ENCODE measurements at regions not wholly inside any gene's neighbourhood (a gene's known extent, or its start where the extent isn't known, plus 50 kb on each side); places are given as distances from the start of the nearest gene placed in this dataset.

DNA sequence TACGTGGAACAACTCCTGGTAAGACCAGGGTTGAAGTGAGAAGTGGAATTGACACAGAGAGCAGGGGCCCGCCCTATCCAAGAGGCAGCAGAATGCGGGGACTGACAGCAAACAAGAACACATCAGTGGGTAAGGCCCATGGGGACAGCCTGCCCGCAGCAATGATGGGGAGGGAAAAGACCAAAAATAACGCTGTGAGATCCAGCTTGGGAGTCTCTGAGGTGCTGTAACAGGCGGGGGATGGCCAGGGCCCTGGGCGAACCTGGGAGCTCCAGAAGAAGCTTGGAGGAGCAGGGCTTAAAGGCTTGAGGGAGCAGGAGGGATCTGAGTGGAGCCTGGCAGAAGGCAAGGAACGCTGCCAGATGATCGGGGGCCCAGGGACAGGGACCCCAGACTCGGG, 173.4 kb downstream of the TMEM200C start:
- no peak overlapping the region for H3K27ac ChIP-seq
- TF ChIP-seq, protein P1, sequence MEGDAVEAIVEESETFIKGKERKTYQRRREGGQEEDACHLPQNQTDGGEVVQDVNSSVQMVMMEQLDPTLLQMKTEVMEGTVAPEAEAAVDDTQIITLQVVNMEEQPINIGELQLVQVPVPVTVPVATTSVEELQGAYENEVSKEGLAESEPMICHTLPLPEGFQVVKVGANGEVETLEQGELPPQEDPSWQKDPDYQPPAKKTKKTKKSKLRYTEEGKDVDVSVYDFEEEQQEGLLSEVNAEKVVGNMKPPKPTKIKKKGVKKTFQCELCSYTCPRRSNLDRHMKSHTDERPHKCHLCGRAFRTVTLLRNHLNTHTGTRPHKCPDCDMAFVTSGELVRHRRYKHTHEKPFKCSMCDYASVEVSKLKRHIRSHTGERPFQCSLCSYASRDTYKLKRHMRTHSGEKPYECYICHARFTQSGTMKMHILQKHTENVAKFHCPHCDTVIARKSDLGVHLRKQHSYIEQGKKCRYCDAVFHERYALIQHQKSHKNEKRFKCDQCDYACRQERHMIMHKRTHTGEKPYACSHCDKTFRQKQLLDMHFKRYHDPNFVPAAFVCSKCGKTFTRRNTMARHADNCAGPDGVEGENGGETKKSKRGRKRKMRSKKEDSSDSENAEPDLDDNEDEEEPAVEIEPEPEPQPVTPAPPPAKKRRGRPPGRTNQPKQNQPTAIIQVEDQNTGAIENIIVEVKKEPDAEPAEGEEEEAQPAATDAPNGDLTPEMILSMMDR (conservative IDR thresholded peaks at IDR 0.05): no peak

- H3K27ac ChIP-seq: no peak overlapping the region
- TF ChIP-seq, protein P1 (conservative IDR thresholded peaks at IDR 0.05): no peak
Observed at GRCh38 chr18:5720132-5720531, 175.2 kb downstream of the TMEM200C start.

GRCh38 chr18:5717256-5717655, 173.5 kb upstream of the EPB41L3 start:
- no peak overlapping the region for H3K27ac ChIP-seq
- TF ChIP-seq, protein P1 (conservative IDR thresholded peaks at IDR 0.05): no peak

- TF ChIP-seq, protein P1 (conservative IDR thresholded peaks at IDR 0.05): no peak
- H3K27ac ChIP-seq: no peak overlapping the region
Observed at GRCh38 chr18:5710676-5711075, 166.9 kb upstream of the EPB41L3 start.

- TF ChIP-seq, protein P1 (conservative IDR thresholded peaks at IDR 0.05): no peak
- no peak overlapping the region for H3K27ac ChIP-seq
Observed at GRCh38 chr18:5710235-5710634, 166.4 kb upstream of the EPB41L3 start.

DNA sequence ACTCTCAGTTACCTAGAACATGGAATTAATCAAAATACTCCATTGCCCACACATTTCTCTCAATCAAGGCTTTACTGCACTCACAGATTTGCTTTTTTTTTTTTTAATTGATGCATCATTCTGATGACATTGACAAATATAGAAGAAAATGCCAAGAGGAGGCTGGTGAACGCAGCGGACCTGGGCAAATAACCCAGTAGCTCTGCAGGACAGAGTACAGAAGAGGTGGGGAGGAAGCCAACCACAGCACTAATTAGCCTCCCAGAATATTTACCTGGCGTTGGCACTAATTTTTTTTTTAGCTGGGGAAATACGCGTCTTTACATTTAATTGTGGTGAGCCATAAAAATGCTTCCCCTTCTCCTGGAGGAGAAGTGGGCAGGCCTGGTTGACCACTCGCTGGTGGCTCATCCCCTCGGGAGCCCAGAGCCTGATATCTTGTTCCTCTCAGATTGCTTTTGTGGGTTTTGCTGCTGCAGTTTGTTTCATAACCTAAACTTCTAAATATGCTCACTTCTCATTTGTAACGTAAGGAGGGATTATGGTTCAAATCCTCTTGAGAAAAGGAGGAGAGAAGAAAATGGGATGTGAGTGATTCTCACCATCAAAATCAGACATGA, 165.8 kb upstream of the EPB41L3 start:
- TF ChIP-seq, protein P1 (conservative IDR thresholded peaks at IDR 0.05): no peak
- no peak overlapping the region for H3K27ac ChIP-seq

DNA sequence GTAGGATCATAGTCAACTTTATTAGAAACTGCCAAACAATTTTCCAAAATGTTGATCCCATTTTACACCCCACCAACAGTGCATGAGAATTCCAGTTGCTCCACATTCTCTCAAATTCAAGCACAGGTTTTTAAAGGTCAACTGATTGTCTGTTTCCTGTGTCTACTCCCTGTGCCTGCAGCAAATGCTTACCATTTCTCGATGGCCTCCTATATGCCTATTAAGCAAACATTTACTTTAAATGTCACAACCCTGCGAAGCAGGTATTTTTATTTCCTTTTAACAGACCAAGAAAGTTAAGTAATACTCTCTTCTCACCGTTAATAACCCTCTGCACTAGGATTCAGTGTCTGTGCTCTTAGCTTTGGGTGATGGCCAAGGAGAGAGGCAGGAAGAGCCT, 163.8 kb upstream of the EPB41L3 start:
- TF ChIP-seq, protein P1 (conservative IDR thresholded peaks at IDR 0.05): no peak

More for the DNA sequence above, 163.8 kb upstream of the EPB41L3 start:
- no peak overlapping the region for H3K27ac ChIP-seq

Measured in VCaP (cell line).